ENCODE measurements at regions not wholly inside any gene's neighbourhood (a gene's known extent, or its start where the extent isn't known, plus 50 kb on each side); places are given as distances from the start of the nearest gene placed in this dataset.

DNA sequence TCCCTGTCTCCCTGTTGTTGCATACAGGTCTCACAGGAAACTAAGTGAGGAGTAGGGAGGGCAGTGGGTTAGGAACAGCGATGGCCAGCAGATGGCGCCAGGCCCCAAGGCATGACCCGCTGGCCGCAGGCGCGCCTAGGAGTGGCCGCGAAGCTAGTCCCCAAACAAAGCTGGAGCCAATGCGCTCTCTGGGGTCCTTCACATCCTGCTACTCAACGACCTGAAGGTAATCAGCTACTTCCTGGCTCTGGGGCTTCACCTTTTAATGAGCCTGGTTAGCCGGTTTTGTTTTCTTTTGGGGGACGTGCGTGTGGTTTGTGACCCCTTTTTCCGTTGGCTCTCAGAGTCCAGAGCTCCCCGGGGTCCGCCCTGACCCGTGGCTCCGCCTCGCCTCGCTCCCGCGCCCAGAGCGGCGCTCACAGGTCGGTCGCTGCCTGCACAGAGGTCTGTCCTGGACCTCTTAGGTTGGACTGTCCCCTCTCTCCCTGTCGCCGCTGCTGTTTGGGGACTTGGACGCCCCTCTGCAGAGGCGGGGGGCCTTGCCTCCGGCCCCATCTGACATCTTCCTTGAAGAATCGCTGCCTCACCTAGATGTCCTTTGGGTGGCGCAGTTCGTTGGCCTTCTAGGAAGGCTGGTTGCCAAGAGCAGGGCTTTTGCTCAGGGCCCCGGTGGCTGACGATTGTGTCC, 62.2 kb upstream of the GTF3A start (continued):
- no peak for TF ChIP-seq ZBTB39 (CRISPR knock-in tag; IDR thresholded peaks at IDR 0.05)
- TF ChIP-seq SALL1 (CRISPR knock-in tag; IDR thresholded peaks at IDR 0.05): peak; percentile 56; the same call in 1 of the 2 replicates
- TF ChIP-seq ZNF44 (CRISPR knock-in tag; IDR thresholded peaks at IDR 0.05): no peak
- TF ChIP-seq ZFX (CRISPR knock-in tag; IDR thresholded peaks at IDR 0.05; ENCODE audit: low read depth): no peak; the same call in 1 of the 2 replicates
- no peak for TF ChIP-seq KAT8 (CRISPR knock-in tag; IDR thresholded peaks at IDR 0.05)
- no peak for TF ChIP-seq ZNF558 (CRISPR knock-in tag; IDR thresholded peaks at IDR 0.05; ENCODE audit: borderline replicate concordance)
- no peak for TF ChIP-seq JUN (CRISPR knock-in tag; IDR thresholded peaks at IDR 0.05)
- TF ChIP-seq RFXAP (CRISPR knock-in tag; IDR thresholded peaks at IDR 0.05; ENCODE audit: borderline replicate concordance): no peak
- no peak for TF ChIP-seq POLR2G (IDR thresholded peaks at IDR 0.05; ENCODE audit: low read depth, low read length)
- no peak for TF ChIP-seq AFF4 (CRISPR knock-in tag; IDR thresholded peaks at IDR 0.05)
- no peak for TF ChIP-seq LBX2 (CRISPR knock-in tag; IDR thresholded peaks at IDR 0.05; ENCODE audit: borderline replicate concordance)
- TF ChIP-seq, protein P1, sequence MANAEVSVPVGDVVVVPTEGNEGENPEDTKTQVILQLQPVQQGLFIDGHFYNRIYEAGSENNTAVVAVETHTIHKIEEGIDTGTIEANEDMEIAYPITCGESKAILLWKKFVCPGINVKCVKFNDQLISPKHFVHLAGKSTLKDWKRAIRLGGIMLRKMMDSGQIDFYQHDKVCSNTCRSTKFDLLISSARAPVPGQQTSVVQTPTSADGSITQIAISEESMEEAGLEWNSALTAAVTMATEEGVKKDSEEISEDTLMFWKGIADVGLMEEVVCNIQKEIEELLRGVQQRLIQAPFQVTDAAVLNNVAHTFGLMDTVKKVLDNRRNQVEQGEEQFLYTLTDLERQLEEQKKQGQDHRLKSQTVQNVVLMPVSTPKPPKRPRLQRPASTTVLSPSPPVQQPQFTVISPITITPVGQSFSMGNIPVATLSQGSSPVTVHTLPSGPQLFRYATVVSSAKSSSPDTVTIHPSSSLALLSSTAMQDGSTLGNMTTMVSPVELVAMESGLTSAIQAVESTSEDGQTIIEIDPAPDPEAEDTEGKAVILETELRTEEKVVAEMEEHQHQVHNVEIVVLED (CRISPR knock-in tag; IDR thresholded peaks at IDR 0.05; ENCODE audit: borderline replicate concordance): no peak
- no peak for TF ChIP-seq ZNF484 (CRISPR knock-in tag; IDR thresholded peaks at IDR 0.05; ENCODE audit: borderline replicate concordance, low read depth)
- TF ChIP-seq ZNF143 (CRISPR knock-in tag; IDR thresholded peaks at IDR 0.05): no peak
- TF ChIP-seq TFAP4 (IDR thresholded peaks at IDR 0.05; ENCODE audit: borderline replicate concordance, low read depth): no peak
- TF ChIP-seq CHD4 (IDR thresholded peaks at IDR 0.05; ENCODE audit: borderline replicate concordance, low read length): no peak
- no peak for TF ChIP-seq MATR3 (CRISPR knock-in tag; IDR thresholded peaks at IDR 0.05)
- TF ChIP-seq CENPT (CRISPR knock-in tag; IDR thresholded peaks at IDR 0.05; ENCODE audit: low read depth): no peak
- no peak for TF ChIP-seq NR2C2 (CRISPR knock-in tag; IDR thresholded peaks at IDR 0.05; ENCODE audit: borderline replicate concordance)
- TF ChIP-seq ZNF773 (CRISPR knock-in tag; IDR thresholded peaks at IDR 0.05; ENCODE audit: borderline replicate concordance): no peak
- no peak for TF ChIP-seq ZSCAN20 (CRISPR knock-in tag; IDR thresholded peaks at IDR 0.05; ENCODE audit: borderline replicate concordance)
- TF ChIP-seq ZNF263 (CRISPR knock-in tag; IDR thresholded peaks at IDR 0.05): no peak
